H1 (cell line): ENCODE measurements at regions not wholly inside any gene's neighbourhood (a gene's known extent, or its start where the extent isn't known, plus 50 kb on each side); places are given as distances from the start of the nearest gene placed in this dataset.

Experiments used
- BACH1 ChIP-seq: IDR thresholded peaks from 2 replicates; pipeline ENCODE4 v1.6.1; 2012; ENCODE audit warnings: low read length, improper control_type of control experiment
- CHD2 ChIP-seq: IDR thresholded peaks from 2 replicates; pipeline ENCODE4 v1.6.1; 2012; ENCODE audit warnings: low read length, improper control_type of control experiment
- GTF2F1 ChIP-seq: IDR thresholded peaks from 2 replicates; pipeline ENCODE4 v1.6.1; 2012; ENCODE audit warnings: low read depth, low read length, improper control_type of control experiment, borderline replicate concordance
- MAFK ChIP-seq: IDR thresholded peaks from 2 replicates; pipeline ENCODE4 v1.6.1; 2012; ENCODE audit warnings: low read depth, mild to moderate bottlenecking, improper control_type of control experiment, low read length
- SIN3A ChIP-seq, 2 experiments: IDR thresholded peaks in 1 of 2; conservative IDR thresholded peaks in 1 of 2; 2 replicates each; pipeline ENCODE4 v1.6.1; 2011 to 2012; ENCODE audit warnings: low read length in 2 of 2, improper control_type of control experiment in 1 of 2, low read depth in 1 of 2, mild to moderate bottlenecking in 1 of 2
- SP1 ChIP-seq: IDR thresholded peaks from 2 replicates; pipeline ENCODE4 v1.6.1; 2011; ENCODE audit warnings: low read depth, low read length
- TAF7 ChIP-seq: optimal IDR thresholded peaks from 2 replicates; pipeline ENCODE3; 2011; ENCODE audit warnings: low read depth, mild to moderate bottlenecking, inconsistent platforms, low read length, moderate library complexity, borderline replicate concordance
- TEAD4 ChIP-seq: IDR thresholded peaks from 2 replicates; pipeline ENCODE4 v1.6.1; 2012; ENCODE audit warnings: low read depth, low read length, inconsistent platforms, mixed read lengths
- TF ChIP-seq, protein P1 (sequence below): IDR thresholded peaks from 2 replicates; pipeline ENCODE4 v1.6.1; 2012; ENCODE audit warnings: inconsistent platforms

DNA sequence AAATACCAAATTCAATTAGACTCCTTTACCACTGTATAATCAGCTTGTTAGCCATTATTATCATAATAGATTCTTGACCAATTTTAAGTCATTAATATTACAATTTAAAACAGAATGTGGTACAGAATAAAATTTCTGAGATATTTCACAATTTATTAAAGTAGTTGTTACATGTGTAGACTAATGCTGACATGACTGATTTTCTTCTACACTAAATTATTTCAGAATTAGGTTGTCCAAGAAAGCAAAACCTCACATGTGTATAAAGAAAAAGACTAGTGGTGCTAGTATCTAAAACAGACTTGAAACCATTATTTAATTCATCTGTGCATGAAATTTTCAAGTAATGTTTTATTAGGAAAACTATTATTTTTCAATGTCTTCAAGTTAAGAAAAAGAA, 79.2 kb upstream of the COL3A1 start (continued):
- no peak for TF ChIP-seq SIN3A (conservative IDR thresholded peaks at IDR 0.05 in 1 of 2, IDR thresholded peaks at IDR 0.05 in 1 of 2; ENCODE audit: low read depth in 1 of 2, low read length in 2 of 2)
- TF ChIP-seq, protein P1, sequence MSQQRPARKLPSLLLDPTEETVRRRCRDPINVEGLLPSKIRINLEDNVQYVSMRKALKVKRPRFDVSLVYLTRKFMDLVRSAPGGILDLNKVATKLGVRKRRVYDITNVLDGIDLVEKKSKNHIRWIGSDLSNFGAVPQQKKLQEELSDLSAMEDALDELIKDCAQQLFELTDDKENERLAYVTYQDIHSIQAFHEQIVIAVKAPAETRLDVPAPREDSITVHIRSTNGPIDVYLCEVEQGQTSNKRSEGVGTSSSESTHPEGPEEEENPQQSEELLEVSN, result no peak
- TF ChIP-seq TEAD4, result no peak
- TF ChIP-seq TAF7, result no peak
- no peak for TF ChIP-seq CHD2
- TF ChIP-seq BACH1, result no peak
- no peak for TF ChIP-seq MAFK
- no peak for TF ChIP-seq GTF2F1
- TF ChIP-seq SP1, result no peak
